ENCODE measurements at regions not wholly inside any gene's neighbourhood (a gene's known extent, or its start where the extent isn't known, plus 50 kb on each side); places are given as distances from the start of the nearest gene placed in this dataset.

DNA sequence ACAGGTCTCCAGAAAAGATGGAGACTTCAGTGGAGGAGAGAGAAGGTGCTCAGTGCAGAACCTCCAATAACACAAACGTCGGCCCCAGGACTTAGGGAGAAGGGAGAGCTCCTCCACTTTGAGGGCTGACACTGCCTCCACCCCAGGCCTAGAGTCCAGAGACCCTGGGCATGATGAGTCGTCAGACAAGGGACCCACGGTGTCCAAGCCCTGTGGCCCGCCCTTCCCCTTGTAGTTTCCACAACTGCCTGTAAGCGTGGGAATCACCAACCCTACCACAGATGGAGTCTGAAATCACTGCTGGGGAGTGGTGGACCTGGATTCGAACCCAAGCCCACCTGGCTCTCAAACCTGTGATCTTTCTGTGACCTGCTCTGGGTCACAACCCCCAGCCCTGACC lies 281.1 kb downstream of the NPHP4 start:
- no peak for DNase-seq

DNA sequence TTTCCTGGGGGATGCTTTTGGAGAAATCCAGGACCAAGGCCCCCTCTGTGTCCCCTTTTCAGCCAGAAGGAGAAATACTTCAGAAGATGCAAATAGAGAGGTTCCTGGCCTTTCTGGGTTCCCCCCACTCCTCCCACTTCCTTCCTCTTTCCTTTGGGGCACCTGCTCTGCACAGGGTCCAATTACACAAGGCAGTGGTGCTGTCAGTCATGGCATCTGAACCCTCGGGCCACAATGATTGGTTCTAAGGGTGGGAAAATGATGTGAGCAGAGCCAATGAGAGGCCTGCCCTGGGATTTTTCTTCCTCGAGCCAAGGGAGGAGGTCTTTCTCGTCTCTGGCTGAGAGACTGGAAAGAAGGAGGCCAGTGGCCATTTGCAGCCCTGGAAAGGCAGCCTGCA lies 282.2 kb downstream of the NPHP4 start:
- DNase-seq, result no peak

DNA sequence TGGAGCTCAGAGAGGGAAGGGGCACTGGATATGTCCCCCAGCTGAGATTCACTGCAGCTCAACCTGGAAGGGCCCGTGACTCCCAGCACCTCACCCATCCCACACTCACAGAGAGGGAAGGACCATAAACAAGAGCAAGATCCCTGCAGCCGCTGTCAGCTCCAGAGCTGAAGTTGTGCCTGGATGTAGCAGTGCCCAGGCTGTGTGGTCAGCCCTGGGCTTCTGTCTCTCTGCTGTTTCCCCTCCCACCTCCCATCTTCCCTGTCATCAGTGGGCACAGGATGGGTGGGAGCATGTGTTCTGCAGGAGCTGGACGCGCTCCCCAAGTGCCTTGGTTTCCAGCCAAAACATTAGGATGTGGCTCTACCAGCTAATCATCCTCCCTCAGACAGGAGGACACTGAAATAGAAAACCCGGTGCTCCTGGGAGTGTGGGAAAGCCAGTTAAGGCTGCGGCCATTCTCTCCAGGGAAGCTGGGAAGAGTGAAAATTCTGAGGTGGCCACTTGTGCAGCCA lies 282.7 kb downstream of the NPHP4 start:
- no peak for DNase-seq

DNA sequence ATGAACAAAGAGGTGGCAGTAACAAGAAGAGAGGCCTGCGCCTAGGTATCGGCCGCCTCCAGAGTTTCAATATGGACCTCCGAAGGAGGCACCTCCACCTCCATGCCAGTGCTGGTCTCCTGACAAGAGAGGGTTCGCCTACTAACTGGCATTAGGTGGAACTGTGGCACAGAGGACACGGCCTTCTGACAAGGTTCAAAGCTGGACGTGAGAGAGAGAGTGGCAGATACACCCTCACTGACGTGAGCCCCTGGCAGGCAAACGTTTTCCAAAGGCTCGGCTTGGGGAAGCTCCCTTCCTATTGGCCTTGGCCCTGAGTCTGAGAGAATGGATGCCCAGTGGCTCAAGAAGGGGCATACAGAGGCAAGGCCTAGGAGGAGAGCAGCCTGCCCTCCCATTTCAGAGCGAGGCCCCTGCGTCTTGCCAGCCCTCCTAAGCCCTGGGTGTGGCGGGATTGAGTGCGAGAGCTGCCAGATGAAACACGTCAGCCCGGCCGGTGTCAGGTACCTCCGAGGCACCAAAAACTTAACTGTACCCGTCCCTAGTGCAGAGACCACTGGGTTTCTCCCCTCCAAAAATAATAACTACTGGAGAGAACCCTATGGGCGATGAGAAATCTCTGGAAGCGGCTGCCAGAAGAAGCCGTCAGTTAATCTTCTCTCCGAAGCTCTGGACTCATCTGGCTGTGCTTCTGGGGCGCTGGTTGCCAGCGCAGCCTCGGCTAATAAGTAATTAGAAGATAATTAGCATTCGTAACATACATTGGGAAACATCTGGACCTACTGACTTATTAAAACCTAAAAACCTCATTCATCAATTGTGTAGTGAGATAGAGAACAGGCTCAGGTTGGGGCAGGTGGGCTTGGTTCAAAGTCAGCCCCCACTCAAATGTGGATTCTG lies 283.6 kb downstream of the NPHP4 start:
- DNase-seq, result no peak

DNA sequence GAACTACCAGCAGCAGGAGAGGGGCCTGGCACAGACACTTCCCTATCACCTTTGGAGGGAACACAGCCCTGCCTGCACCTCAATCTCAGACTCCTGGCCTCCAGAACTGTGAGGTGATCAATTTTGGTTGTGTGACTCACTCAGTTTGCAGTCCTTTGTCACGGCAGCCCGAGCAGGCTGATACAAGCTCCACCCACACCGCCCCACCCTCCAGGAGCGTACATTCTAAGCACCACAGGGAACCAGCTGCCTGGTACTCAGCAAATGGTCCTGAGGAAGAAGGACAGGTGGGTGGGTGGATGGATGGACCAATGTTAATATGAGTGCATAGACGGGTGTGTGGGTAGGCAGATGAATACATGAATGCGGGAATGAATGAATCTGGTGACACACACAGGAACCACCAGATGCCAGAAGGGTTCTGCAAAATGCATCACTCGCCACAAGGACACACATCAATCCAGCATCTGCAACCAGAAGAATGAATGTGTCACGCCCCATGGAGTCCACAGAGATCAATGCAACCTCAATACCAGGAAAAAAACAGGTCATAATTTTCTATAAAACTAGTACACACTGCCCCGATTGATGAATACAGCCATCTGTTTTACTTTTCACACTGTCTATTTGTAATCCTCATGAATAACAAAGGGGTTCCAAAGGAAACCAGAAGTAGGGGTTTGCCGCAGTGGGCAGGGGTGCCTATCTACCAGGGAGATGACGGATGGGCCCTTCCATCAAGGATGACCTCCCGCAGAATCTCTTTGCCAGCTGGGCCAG lies 284.5 kb downstream of the NPHP4 start:
- no peak for DNase-seq

DNA sequence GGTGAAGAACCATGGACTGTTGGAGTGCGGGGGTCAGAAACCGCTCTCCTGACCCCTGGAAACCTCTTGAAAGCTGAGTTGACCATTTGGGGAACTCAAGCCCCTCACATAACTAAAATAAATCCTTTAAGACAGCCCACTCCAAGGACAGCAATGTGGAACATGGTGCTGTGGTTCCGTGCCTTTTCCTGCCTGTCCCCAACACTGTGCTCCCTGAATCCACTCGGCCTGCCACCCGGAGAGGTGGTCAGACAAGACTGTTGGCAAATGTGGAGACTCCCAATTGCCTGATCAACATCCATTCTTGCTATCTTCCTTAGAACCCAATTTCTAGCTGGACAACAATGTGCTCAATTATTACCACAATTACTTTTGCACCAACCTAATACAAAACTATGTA lies 286.0 kb downstream of the NPHP4 start:
- DNase-seq, result no peak

DNA sequence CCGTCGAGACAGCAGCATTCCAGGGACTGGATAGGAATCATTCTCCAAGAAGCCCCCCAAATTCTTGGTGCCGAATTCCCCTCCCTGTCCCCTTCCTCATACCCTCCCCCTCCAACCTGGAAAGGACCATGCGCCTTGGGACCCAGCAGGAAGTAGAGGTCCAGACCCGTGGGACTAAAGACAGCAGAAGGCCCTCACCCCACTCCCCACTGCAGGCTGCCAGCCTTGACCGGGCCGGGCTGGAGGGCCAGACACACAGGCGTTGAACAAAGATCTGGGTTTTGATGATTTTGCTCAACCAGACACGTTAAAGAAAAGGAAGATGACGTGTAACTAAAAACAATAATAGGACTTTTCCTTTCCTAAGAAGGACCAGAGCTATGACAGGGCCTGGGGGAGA lies 286.5 kb downstream of the NPHP4 start:
- DNase-seq, result no peak

DNA sequence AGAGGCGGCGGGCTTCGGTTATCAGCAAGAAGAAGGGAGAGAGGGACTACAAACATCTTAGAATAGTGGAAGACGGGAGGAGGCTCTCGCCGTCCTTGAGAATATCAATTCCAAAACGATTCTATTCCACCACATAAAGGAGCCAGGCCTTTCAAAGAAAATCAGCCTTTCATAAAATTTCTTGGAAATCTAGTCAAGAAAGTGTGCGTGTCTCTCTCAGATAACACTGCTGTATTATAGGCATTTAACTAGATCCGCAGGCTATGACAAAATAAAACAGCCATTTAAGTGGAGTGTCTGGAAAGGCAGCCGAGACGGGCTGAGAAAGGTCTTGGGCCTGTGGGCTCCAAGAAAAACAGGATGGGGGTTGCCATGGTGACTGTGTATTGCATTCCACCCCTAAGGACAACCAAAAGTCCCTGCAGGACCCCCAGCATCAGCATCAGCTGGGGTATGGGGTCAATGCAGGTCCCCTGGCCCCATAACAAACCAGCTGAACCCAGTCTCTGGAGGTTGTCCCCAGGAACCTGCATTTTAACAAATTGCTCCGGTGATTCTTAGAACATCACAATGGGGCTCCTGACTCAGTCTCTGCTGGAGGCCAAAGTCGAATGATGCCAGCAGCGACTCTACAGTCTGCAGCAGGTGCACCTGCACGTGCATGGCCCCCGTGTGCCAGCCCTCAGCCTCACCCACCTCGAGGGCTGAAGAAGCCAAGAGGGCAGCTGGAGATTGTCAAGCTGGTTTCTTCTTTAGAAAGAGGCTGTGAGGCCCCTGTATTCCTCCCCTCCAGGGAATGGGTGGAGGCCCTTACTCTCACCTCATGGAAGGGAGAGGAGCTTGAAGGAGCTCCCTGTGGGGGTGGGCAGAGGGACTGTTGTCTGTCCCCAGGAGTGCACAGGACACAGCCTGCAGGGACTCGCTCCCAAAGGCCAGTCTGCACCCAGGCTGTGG lies 287.4 kb downstream of the NPHP4 start:
- no peak for DNase-seq

DNA sequence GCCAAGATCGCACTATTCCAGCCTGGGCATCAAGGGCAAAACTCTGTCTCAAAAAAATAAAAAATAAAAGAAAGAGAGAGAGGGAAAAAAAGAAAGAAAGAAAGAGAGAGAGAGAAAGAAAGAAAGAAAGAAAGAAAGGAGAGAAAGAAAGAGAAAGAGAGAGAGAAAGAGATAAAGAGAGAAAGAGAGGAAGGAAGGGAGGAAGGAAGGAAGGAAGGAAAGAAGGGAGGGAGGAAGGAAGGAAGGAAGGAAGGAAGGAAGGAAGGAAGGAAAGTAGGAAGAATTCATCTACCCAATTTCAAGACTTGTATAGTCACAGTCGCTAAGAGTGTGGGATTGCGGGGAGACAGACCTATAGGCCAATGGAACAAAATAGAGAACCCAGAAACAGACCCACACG lies 290.6 kb downstream of the NPHP4 start:
- no peak for DNase-seq

DNA sequence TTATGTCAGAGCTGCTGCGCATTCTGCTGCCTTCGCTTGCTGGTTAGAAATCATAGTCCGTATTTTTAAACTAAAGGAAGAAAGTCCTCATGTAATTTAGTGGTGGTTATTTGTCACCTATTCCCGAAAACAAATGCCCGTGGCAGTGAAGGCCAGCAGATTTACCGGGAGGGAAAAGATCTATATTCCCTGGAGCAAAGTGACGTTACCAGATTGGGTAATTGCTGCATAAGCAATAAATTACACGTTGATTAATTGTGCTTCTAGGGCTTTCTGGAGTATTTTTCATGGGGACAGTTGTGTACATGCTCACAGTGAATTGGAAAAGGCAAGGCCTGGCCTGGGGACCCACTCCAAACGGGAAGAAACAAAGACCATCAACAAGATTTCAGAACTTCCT lies 298.7 kb downstream of the NPHP4 start:
- no peak for DNase-seq

DNA sequence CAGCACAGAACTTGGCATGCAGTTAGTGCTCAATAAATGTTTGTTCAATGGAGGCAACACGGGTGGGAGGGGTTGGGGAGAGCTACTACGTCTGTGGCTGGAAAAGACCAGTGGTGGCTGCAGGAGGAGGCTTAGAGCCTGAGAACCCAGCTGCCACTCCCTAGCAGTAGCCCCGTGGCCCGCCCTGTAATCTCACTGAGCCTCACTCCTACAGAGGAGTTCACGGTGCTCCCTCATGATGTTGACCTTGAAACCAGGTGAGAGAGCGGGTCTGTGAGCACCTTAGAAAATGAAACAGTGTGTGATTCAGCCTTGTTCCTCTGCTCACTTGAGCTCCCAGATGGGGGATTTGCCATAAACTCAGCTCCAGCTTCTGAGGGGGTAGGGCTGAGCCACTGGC lies 299.6 kb downstream of the NPHP4 start:
- no peak for DNase-seq

DNA sequence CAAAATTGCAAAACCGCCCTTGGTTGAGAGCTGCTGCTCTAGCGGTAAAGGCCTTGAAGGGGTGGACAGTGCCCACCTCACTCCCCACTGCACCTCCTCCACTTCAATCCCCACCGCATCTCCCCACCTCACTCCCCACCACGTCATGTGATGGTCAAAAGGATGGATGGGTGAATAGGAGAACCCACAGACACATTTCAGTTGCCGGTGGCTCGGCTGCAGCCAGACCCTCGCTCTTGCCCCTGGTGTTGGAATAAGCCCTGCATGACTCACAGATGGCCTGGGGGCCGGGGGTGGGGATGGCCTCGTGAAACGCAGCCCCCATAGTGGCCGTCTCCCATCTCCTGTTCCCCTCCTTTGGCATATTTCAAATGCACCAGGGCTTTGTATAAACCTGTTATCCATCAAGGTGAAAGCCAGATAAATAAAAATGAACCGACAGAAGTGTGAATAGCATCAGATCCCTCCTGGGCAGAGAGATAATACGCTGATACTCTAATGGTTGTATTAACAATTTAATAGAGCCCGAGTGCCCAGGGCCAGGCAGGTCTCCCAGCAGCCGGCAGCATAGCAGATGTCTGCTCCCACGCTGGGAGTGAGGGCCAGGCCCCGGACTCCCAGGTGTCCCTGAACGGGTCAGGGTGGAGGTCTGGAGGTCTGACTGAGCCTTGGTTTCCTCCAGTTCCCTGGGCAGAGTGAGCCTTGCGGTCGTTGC lies 300.3 kb downstream of the NPHP4 start:
- no peak for DNase-seq

DNA sequence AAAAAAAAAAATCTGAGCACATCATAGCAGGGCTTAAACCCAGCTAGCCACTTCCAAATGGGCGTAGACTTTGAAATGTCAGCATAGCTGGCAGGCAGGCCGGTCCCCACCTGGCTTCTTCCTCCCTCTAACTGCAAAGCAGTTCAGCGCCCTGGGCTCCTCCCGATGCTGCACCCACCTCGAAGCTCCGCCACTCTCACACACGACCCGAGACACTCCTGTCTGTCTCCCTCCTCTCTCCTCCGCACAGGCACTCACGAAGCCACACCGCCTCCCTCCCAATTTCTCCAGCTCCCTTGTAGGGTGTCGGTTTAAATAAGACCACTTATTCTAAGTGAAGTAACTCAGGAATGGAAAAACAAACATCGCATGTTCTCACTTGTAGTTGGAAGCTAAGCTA lies 301.3 kb downstream of the NPHP4 start:
- no peak for DNase-seq

DNA sequence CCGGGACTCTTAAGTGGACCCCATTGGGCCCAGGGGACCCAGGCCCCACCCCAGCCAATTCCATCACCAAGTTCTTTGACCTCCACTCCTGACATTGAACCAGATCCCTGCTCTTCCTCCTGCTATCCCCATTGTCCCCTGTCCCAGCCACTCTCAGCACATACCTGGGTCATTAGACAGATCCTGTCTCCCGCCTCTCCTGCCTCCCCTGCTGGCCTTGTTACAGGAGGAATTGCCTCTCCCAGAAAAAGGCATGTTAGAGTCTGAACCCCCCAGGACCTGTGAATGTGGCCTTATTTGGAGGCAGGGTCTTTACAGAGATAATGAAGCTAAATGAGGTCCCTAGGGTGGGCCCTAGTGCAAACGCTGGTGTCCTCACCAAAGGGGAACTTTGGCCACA lies 301.9 kb downstream of the NPHP4 start:
- no peak for DNase-seq

DNA sequence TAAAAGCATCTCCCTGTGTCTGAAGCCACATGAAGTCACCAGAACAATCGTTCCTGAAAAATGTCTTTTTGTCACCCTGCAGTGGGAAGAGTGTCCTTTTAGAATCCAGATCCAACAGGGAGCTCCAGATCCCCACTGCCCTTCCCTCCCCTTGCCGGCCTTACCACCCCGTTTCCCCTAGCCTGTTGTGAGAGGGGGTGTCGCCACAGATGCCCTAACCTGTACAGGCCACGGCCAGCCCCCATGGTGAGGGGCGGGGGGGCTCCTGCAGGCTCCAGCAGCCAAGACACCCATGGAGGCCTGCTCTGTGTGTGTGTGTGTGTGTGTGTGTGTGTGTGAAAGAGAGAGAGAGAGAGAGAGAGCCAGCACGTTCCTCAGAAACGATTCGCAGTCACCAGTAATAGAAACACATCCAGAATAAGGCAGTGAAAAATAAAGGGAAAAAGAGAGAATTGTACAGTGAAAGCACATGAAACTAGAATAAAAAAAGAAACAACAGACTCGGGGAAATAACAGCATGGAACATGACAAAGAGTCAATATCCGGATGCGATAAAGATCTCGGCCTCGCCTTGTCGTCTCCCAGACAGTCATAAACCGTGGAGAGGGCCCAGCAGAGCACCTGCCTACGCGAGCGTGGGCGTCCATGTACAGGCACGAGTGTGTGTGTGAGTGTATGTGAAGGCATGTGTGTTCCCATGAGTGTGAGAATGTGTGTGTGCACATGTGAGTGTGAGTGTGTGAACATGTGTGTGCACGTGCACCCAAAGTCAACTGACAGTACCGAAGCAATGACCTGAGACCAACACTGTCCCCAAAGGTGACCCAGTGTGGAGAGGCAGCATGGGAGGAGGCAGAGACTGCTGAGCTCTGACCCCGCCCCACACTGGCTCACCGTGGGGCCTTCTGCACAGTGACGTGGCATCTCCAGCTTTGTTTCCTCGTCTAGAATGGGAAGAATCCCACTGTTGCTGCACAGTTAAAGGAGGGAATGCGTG lies 303.8 kb downstream of the NPHP4 start:
- DNase-seq, result no peak

DNA sequence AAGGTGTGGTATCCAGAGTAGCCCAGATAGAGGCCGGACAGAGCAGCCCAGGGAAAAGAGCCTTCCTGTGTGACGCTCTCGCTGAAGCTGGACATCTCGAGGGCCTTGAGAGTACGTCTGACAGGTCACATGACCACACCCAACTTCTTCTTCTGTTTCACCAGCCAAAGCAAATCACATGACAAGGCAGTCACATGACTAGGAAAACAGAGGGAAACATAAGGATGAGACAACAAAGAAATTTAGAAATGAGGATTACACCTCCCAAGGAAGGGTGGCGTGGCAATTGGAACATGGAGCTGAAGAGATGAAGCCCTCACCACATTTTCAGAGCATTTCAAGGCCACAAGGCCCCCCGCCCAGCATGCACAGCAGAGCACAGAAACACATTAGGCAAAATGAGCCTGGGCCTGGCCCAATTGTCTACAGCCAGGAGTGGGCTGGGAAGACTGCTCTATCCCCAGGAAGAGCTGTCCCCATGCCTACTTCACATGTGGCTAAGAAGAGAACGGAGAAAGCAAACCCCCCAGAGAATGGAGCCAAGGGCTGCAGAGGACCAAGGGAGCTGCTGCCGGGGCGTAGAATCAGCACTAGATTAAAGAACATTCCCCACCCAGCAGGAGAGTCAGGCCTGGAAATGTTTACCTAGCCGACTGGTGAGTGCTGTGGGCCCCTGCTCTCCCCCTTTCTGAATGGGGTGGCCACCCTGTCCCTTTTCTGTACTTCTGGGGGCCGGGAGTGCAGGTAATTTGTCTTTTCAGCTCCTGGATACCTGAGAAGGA lies 305.1 kb downstream of the NPHP4 start:
- no peak for DNase-seq

DNA sequence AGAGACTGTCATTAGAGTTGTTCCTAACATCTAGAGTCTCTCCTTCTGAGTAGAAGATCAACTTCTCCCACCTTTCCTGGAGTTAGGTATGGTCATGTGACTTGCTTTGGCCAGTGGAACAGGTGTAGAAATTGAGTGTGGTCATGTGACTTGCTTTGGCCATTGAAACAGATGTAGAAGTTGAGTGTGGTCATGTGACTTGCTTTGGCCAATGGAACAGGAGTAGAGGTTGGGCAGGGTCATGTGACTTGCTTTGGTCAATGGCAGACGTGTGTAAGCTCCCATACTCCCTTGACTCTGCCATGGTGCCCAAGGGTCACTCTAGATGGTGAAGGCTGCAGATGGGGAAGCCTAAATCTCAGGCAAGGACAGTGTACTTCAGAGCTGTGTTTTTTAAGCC lies 306.0 kb downstream of the NPHP4 start:
- no peak for DNase-seq

DNA sequence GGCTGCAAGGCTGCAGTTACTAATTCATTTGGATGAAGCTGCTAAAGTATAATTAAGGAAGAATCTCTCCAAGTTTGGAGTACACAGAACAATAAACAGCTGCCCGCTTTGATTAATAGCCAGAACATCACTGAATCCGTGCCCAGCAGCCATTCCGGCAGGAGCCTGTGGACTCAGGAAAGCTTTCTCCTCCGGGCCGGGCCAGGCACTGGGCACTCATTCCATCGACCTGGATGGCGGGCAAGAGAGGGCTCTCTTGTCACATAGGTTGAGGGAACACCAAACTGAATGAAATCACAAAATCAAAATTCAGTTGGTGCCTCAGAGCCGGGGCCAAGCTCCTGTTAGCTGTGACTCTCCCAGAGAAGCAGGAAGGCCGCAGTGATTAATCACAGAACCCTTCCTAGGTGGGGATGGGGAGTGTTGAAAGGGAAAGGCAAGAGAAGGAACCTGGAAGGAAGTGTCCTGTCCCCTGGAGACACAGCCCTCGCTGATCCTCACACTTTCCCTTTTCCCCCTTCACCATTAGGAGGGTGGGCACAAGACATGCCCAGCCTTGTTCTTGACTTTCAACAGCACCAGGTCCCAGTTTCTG lies 306.7 kb downstream of the NPHP4 start:
- DNase-seq, result no peak

DNA sequence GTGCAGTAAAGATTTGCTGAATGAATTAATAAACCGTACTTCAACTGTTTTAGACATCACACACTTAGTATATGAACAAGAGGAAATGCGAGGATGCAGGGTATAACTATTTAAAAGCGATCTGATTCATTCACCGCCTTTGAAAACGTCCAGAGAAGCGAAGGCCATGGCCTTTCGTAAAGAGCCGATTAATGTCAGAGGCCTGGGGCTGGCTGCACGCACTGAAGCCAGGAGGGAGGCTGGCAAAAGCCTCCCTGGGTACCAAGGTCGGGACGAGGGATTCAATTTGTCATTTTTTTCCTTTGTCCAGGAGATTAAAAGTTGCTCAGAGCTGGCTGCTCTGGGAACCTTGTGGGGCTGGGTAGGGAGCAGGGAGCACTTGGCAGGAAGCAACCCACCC lies 307.4 kb downstream of the NPHP4 start:
- no peak for DNase-seq

DNA sequence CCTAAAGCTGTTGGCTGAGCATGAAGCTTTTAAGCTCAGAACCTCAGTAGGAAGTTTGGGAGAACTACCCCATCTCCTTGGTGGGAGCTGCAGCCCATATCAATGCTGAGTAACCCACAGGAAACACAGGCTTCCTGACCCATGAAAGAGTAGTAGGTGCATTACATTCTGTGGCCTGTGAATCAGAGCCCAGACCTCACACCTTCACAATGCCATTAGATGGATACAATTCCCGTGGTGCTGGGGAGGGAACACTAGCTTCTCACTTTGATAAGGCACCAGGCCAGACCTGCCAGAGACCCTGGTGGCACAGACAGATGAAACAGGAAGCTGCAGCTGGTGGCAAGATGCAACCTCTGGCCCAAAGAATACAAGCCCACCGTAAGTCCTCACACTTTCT lies 308.8 kb downstream of the NPHP4 start:
- DNase-seq, result no peak
